IPS-NIHi7 (cell line): ENCODE measurements at regions not wholly inside any gene's neighbourhood (a gene's known extent, or its start where the extent isn't known, plus 50 kb on each side); places are given as distances from the start of the nearest gene placed in this dataset.
"Not testable (repeated sequence)": the region's sequence is repeated elsewhere in the genome, so short reads cannot be mapped to it uniquely, and the experiment has no call there.

Experiments used
- DNase-seq: peaks from one replicate; pipeline ENCODE4 v3.0.0; 2012; ENCODE audit warnings: mixed read lengths; ENCODE audit errors: extremely low spot score

GRCh38 chr12:111274777-111275176 lies 94.1 kb downstream of the PHETA1 start:
- peak; percentile 66 for DNase-seq

GRCh38 chr12:111271674-111272418 lies 97.0 kb downstream of the PHETA1 start:
- no peak for DNase-seq

- DNase-seq = no peak
Measured at GRCh38 chr12:111270774-111271173, 98.1 kb downstream of the PHETA1 start.

- DNase-seq = no peak
Measured at GRCh38 chr12:111270239-111270638, 98.7 kb downstream of the PHETA1 start.

- DNase-seq = no peak
Measured at GRCh38 chr12:111269718-111270117, 99.2 kb downstream of the PHETA1 start.

GRCh38 chr12:111268738-111269572 lies 99.9 kb downstream of the PHETA1 start:
- DNase-seq = peak; percentile 80

GRCh38 chr12:111267144-111267543 lies 101.8 kb downstream of the PHETA1 start:
- no peak for DNase-seq

- no peak for DNase-seq
Measured at GRCh38 chr12:111261911-111262676, 106.8 kb downstream of the PHETA1 start.

- DNase-seq = no peak
Measured at GRCh38 chr12:111260732-111261131, 108.2 kb downstream of the PHETA1 start.

GRCh38 chr12:111259231-111259630 lies 109.7 kb downstream of the PHETA1 start:
- DNase-seq = no peak

GRCh38 chr12:111258081-111258480 lies 110.8 kb downstream of the PHETA1 start:
- not testable (repeated sequence) for DNase-seq

GRCh38 chr12:111257435-111257902 lies 111.4 kb downstream of the PHETA1 start:
- no peak for DNase-seq

- no peak for DNase-seq
Measured at GRCh38 chr12:111256629-111257434, 112.1 kb downstream of the PHETA1 start.

GRCh38 chr12:111255261-111255660 lies 113.6 kb downstream of the PHETA1 start:
- DNase-seq = no peak

- no peak for DNase-seq
Measured at GRCh38 chr12:111254106-111254505, 114.8 kb downstream of the PHETA1 start.

GRCh38 chr12:111253213-111253612 lies 115.7 kb downstream of the PHETA1 start:
- no peak for DNase-seq

- no peak for DNase-seq
Measured at GRCh38 chr12:111251787-111252186, 117.1 kb downstream of the PHETA1 start.

GRCh38 chr12:111251058-111251730 lies 117.7 kb downstream of the PHETA1 start:
- DNase-seq = no peak

GRCh38 chr12:111250251-111250881 lies 118.5 kb downstream of the PHETA1 start:
- no peak for DNase-seq

GRCh38 chr12:111249757-111250156 lies 119.1 kb downstream of the PHETA1 start:
- DNase-seq = no peak
